ENCODE measurements at regions not wholly inside any gene's neighbourhood (a gene's known extent, or its start where the extent isn't known, plus 50 kb on each side); places are given as distances from the start of the nearest gene placed in this dataset.
"Not testable (repeated sequence)": the region's sequence is repeated elsewhere in the genome, so short reads cannot be mapped to it uniquely, and the experiment has no call there.

DNA sequence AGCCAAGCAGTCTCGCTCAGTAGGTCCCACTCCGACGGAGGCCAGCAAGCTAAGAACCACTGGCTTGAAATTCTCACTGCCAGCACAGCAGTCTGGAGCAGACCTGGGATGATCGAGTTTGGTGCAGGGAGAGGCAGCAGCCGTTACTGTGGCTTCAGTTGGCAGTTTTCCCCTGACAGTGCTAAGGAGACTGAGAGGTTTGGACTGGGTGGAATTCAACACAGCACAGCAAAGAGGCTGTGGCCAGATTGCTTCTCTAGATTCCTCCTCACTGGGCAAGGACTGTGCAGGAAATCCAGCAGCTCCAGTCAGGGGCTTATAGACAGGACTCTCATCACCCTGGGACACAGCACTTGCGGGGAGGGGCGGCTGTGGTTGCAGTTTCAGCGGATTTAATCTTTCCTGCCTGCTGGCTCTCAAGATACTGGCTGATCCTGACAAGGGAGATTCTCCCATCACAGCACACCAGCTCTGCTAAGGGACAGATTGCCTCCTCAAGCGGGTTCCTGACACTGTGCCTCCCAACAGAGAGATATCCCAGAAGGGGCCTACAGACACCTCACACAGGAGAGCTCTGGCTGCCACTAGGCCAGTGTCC, 122.1 kb downstream of the YIPF5 start:
- Histone ChIP-seq H3K27ac (ENCODE audit: low read length) (no peak overlapping the region), H3K79me2 (replicated peaks; ENCODE audit: insufficient read depth, low read length) (no peaks in the 10 kb centered on the region), H3K4me3 (ENCODE audit: low read length) (no peak overlapping the region), H2AFZ (ENCODE audit: low read depth, low read length) (no peak overlapping the region), H3K9me3 (ENCODE audit: low read length) (no peaks in the 10 kb centered on the region), H3F3A (ENCODE audit: insufficient read depth, low read length, poor library complexity, severe bottlenecking) (no peaks in the 10 kb centered on the region), H3K9ac (ENCODE audit: low read length) (no peak overlapping the region), H4K20me1 (ENCODE audit: insufficient read depth) (no peaks in the 10 kb centered on the region), H3K9me2 (ENCODE audit: insufficient read depth, low read length) (no peaks in the 10 kb centered on the region), H3K36me3 (ENCODE audit: insufficient read depth, low read length) (no peaks in the 10 kb centered on the region), H3K27me3 (ENCODE audit: insufficient read depth, low read depth, low read length) (no peaks in the 10 kb centered on the region), H3K4me2 (ENCODE audit: low read length) (no peak overlapping the region)
- TF ChIP-seq SMC3 (conservative IDR thresholded peaks at IDR 0.05; ENCODE audit: poor library complexity) (no peak), POLR2AphosphoS5 (IDR thresholded peaks at IDR 0.05) (no peak), EP300 (conservative IDR thresholded peaks at IDR 0.05; ENCODE audit: poor library complexity, severe bottlenecking) (no peak), REST (IDR thresholded peaks at IDR 0.05; ENCODE audit: borderline replicate concordance) (no peak), RAD21 (conservative IDR thresholded peaks at IDR 0.05) (no peak), EZH2 (IDR thresholded peaks at IDR 0.05; ENCODE audit: borderline replicate concordance, insufficient read depth, low read length, poor library complexity, severe bottlenecking) (no peak), TAF1 (IDR thresholded peaks at IDR 0.05; ENCODE audit: low read depth) (no peak), MXI1 (conservative IDR thresholded peaks at IDR 0.05; ENCODE audit: poor library complexity, severe bottlenecking) (no peak)
- TF ChIP-seq, protein P1, sequence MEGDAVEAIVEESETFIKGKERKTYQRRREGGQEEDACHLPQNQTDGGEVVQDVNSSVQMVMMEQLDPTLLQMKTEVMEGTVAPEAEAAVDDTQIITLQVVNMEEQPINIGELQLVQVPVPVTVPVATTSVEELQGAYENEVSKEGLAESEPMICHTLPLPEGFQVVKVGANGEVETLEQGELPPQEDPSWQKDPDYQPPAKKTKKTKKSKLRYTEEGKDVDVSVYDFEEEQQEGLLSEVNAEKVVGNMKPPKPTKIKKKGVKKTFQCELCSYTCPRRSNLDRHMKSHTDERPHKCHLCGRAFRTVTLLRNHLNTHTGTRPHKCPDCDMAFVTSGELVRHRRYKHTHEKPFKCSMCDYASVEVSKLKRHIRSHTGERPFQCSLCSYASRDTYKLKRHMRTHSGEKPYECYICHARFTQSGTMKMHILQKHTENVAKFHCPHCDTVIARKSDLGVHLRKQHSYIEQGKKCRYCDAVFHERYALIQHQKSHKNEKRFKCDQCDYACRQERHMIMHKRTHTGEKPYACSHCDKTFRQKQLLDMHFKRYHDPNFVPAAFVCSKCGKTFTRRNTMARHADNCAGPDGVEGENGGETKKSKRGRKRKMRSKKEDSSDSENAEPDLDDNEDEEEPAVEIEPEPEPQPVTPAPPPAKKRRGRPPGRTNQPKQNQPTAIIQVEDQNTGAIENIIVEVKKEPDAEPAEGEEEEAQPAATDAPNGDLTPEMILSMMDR (IDR thresholded peaks at IDR 0.05; ENCODE audit: poor library complexity, severe bottlenecking), result no peak

DNA sequence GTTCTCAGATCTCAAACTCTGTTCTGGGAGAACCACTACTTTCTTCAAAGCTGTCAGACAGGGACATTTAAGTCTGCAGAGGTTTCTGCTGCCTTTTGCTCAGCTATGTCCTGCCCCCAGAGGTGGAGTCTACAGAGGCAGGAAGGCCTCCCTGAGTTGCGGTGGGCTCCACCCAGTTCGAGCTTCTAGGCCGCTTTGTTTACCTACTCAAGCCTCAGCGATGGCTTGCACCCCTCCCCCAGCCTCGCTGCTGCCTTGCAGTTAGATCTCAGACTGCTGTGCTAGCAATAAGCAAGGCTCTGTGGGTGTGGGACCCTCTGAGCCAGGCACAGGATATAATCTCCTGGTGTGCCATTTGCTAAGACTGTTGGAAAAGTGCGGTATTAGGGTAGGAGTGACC, 115.1 kb downstream of the YIPF5 start:
- H3K4me3 ChIP-seq (ENCODE audit: low read length); H3K79me2 ChIP-seq (replicated peaks; ENCODE audit: insufficient read depth, low read length); H3K4me2 ChIP-seq (ENCODE audit: low read length); H3K36me3 ChIP-seq (ENCODE audit: insufficient read depth, low read length); H3F3A ChIP-seq (ENCODE audit: insufficient read depth, low read length, poor library complexity, severe bottlenecking); H3K9me2 ChIP-seq (ENCODE audit: insufficient read depth, low read length); H3K9me3 ChIP-seq (ENCODE audit: low read length); H3K27me3 ChIP-seq (ENCODE audit: insufficient read depth, low read depth, low read length); H3K9ac ChIP-seq (ENCODE audit: low read length); H3K27ac ChIP-seq (ENCODE audit: low read length); H4K20me1 ChIP-seq (ENCODE audit: insufficient read depth); H2AFZ ChIP-seq (ENCODE audit: low read depth, low read length): not testable (repeated sequence)

DNA sequence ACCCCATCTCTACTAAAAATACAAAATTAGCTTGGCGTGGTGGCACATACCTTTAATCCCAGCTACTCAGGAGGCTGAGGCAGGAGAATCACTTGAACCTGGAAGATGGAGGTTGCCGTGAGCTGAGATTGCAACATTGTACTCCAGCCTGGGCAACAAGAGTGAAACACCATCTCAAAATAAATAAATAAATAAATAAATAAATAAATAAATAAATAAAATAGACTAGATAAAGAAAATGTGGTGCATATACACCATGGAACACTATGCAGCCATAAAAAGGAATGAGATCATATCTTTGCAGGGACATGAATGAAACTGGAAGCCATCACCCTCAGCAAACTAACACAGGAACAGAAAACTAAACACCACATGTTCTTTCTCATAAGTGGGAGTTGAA, 110.4 kb downstream of the YIPF5 start:
- not testable (repeated sequence) for H2AFZ ChIP-seq (ENCODE audit: low read depth, low read length); H3K27me3 ChIP-seq (ENCODE audit: insufficient read depth, low read depth, low read length); H3K79me2 ChIP-seq (replicated peaks; ENCODE audit: insufficient read depth, low read length); H3K9me3 ChIP-seq (ENCODE audit: low read length); H3K4me3 ChIP-seq (ENCODE audit: low read length); H4K20me1 ChIP-seq (ENCODE audit: insufficient read depth); H3F3A ChIP-seq (ENCODE audit: insufficient read depth, low read length, poor library complexity, severe bottlenecking); H3K9me2 ChIP-seq (ENCODE audit: insufficient read depth, low read length); H3K36me3 ChIP-seq (ENCODE audit: insufficient read depth, low read length); H3K4me2 ChIP-seq (ENCODE audit: low read length); H3K9ac ChIP-seq (ENCODE audit: low read length); H3K27ac ChIP-seq (ENCODE audit: low read length)

Measured in neural cell (in vitro differentiated cells).